ENCODE measurements at regions not wholly inside any gene's neighbourhood (a gene's known extent, or its start where the extent isn't known, plus 50 kb on each side); places are given as distances from the start of the nearest gene placed in this dataset.

- TF ChIP-seq CTCF (IDR thresholded peaks at IDR 0.05; ENCODE audit: low read depth, low read length) (no peak), EZH2phosphoT487 (IDR thresholded peaks at IDR 0.05; ENCODE audit: low read depth) (no peak)
Measured at GRCh38 chr13:68636784-68637183, 1406.6 kb upstream of the PCDH9 start.
